Activated CD4-positive, alpha-beta T cell treated with anti-CD3 and anti-CD28 coated beads, Interleukin-2, amount 50 U/mL, for 16 hours (primary cell): ENCODE measurements at regions not wholly inside any gene's neighbourhood (a gene's known extent, or its start where the extent isn't known, plus 50 kb on each side); places are given as distances from the start of the nearest gene placed in this dataset.
"Not testable (repeated sequence)": the region's sequence is repeated elsewhere in the genome, so short reads cannot be mapped to it uniquely, and the experiment has no call there.

Source experiments
- DNase-seq: peaks from one replicate; pipeline ENCODE4 v3.0.0-alpha.2; 2020

GRCh38 chr12:127025545-127025944 is 1241.4 kb upstream of the TMEM132C start:
- no peak for DNase-seq

GRCh38 chr12:127035011-127035879 is 1231.7 kb upstream of the TMEM132C start:
- DNase-seq = no peak

- no peak for DNase-seq
These were observed 1228.8 kb upstream of the TMEM132C start for GRCh38 chr12:127038152-127038551.

- DNase-seq = no peak
These were observed 1228.2 kb upstream of the TMEM132C start for GRCh38 chr12:127038761-127039160.

- DNase-seq = no peak
These were observed 1224.9 kb upstream of the TMEM132C start for GRCh38 chr12:127041985-127042625.

- no peak for DNase-seq
These were observed 1223.2 kb upstream of the TMEM132C start for GRCh38 chr12:127043731-127044130.

- DNase-seq = no peak
These were observed 1222.1 kb upstream of the TMEM132C start for GRCh38 chr12:127044836-127045235.

GRCh38 chr12:127046467-127046866 is 1220.5 kb upstream of the TMEM132C start:
- DNase-seq = no peak

- no peak for DNase-seq
These were observed 1218.9 kb upstream of the TMEM132C start for GRCh38 chr12:127048057-127048456.

- DNase-seq = not testable (repeated sequence)
These were observed 1218.4 kb upstream of the TMEM132C start for GRCh38 chr12:127048525-127048924.

- no peak for DNase-seq
These were observed 1215.8 kb upstream of the TMEM132C start for GRCh38 chr12:127051139-127051538.

GRCh38 chr12:127052511-127053232 is 1214.3 kb upstream of the TMEM132C start:
- DNase-seq = no peak

- no peak for DNase-seq
These were observed 1212.4 kb upstream of the TMEM132C start for GRCh38 chr12:127054531-127054930.

GRCh38 chr12:127060310-127060847 is 1206.6 kb upstream of the TMEM132C start:
- no peak for DNase-seq

GRCh38 chr12:127060933-127061332 is 1206.0 kb upstream of the TMEM132C start:
- DNase-seq = no peak

- DNase-seq = no peak
These were observed 1203.5 kb upstream of the TMEM132C start for GRCh38 chr12:127063339-127064072.

- peak; percentile 19 for DNase-seq
These were observed 1202.8 kb upstream of the TMEM132C start for GRCh38 chr12:127064207-127064606.

GRCh38 chr12:127065595-127065994 is 1201.4 kb upstream of the TMEM132C start:
- no peak for DNase-seq

GRCh38 chr12:127070515-127071157 is 1196.3 kb upstream of the TMEM132C start:
- DNase-seq = no peak

- no peak for DNase-seq
These were observed 1192.8 kb upstream of the TMEM132C start for GRCh38 chr12:127074161-127074560.

GRCh38 chr12:127075981-127076380 is 1191.0 kb upstream of the TMEM132C start:
- no peak for DNase-seq
